ENCODE measurements at regions not wholly inside any gene's neighbourhood (a gene's known extent, or its start where the extent isn't known, plus 50 kb on each side); places are given as distances from the start of the nearest gene placed in this dataset.

GRCh38 chr3:94609908-94610307 is 547.0 kb downstream of the NSUN3 start:
- TF ChIP-seq NFATC3 (IDR thresholded peaks at IDR 0.05) (no peak), SRSF3 (IDR thresholded peaks at IDR 0.05; ENCODE audit: insufficient read depth, low read length) (no peak), REST (IDR thresholded peaks at IDR 0.05; ENCODE audit: borderline replicate concordance) (no peak), REST (CRISPR knock-in tag; IDR thresholded peaks at IDR 0.05; ENCODE audit: low read depth) (no peak), E2F8 (IDR thresholded peaks at IDR 0.05; ENCODE audit: low read depth, partially characterized antibody) (no peak), PREB (CRISPR knock-in tag; IDR thresholded peaks at IDR 0.05) (no peak), POLR2AphosphoS5 (IDR thresholded peaks at IDR 0.05; ENCODE audit: control insufficient read depth, insufficient read depth, low read depth, low read length) (no peak), CTCF (IDR thresholded peaks at IDR 0.05 in 2 of 3, conservative IDR thresholded peaks at IDR 0.05 in 1 of 3; ENCODE audit: insufficient read depth in 2 of 3, low read depth in 1 of 3, low read length in 3 of 3) (no peak)

All from K562 (cell line).